CD14-positive monocyte (primary cell): ENCODE measurements at regions not wholly inside any gene's neighbourhood (a gene's known extent, or its start where the extent isn't known, plus 50 kb on each side); places are given as distances from the start of the nearest gene placed in this dataset.

Source experiments
- DNase-seq, 3 donors: peaks; one replicate each; pipeline ENCODE4 v3.0.0-alpha.2; 2011 to 2022
- H2AFZ ChIP-seq: 2 replicates; pipeline ENCODE4 v1.6.0; 2012; ENCODE audit warnings: mild to moderate bottlenecking, low read depth, low read length, inconsistent platforms; ENCODE audit not compliant: insufficient read depth, poor library complexity, severe bottlenecking
- H3K27ac ChIP-seq, 2 donors: 1 replicate in 1 of 2; 2 replicates in 1 of 2; pipeline ENCODE4 v1.5.1; 2012 to 2013; ENCODE audit warnings: low read length in 2 of 2, control low read depth in 1 of 2, inconsistent platforms in 1 of 2, low read depth in 1 of 2, mild to moderate bottlenecking in 1 of 2
- H3K27me3 ChIP-seq, 2 donors: one replicate each; pipeline versions ENCODE4 v1.6.0 to v1.6.1; 2011 to 2013; ENCODE audit warnings: low read length in 2 of 2; ENCODE audit not compliant: control insufficient read depth in 2 of 2, insufficient read depth in 2 of 2
- H3K36me3 ChIP-seq, 2 donors: replicated peaks in 1 of 2; 1 replicate in 1 of 2; 2 replicates in 1 of 2; pipeline versions ENCODE4 v1.5.1 to v1.6.1; 2012 to 2013; ENCODE audit warnings: low read length in 2 of 2, control low read depth in 1 of 2, inconsistent platforms in 1 of 2, mild to moderate bottlenecking in 1 of 2; ENCODE audit not compliant: insufficient read depth in 2 of 2, control insufficient read depth in 1 of 2
- H3K4me1 ChIP-seq, 2 donors: 1 replicate in 1 of 2; 2 replicates in 1 of 2; pipeline versions ENCODE4 v1.5.1 to v1.6.1; 2012 to 2013; ENCODE audit warnings: low read length in 2 of 2, control low read depth in 1 of 2, inconsistent platforms in 1 of 2, mild to moderate bottlenecking in 1 of 2, moderate library complexity in 1 of 2; ENCODE audit not compliant: insufficient read depth in 2 of 2, control insufficient read depth in 1 of 2
- H3K4me2 ChIP-seq: replicated peaks from 2 replicates; pipeline ENCODE3; 2012; ENCODE audit warnings: low read length, moderate library complexity, mild to moderate bottlenecking; ENCODE audit not compliant: poor library complexity, severe bottlenecking; ENCODE audit errors: extremely low read depth
- H3K4me3 ChIP-seq, 3 experiments: fragments of 200-600 bp in 1 of 3; sonication (generic) in 1 of 3; replicated peaks in 1 of 3; 1 replicate in 2 of 3; 2 replicates in 1 of 3; pipeline ENCODE4 v1.5.1; 2011 to 2013; ENCODE audit warnings: low read length in 3 of 3, mild to moderate bottlenecking in 3 of 3, control low read depth in 2 of 3, low read depth in 2 of 3, inconsistent platforms in 1 of 3, moderate library complexity in 1 of 3
- H3K79me2 ChIP-seq: 2 replicates; pipeline ENCODE4 v1.6.0; 2012; ENCODE audit warnings: mild to moderate bottlenecking, control low read depth, inconsistent platforms, low read length, moderate library complexity; ENCODE audit not compliant: insufficient read depth
- H3K9ac ChIP-seq: 2 replicates; pipeline ENCODE4 v1.6.0; 2017; ENCODE audit warnings: low read length, mild to moderate bottlenecking; ENCODE audit not compliant: insufficient read depth, poor library complexity, severe bottlenecking
- H3K9me3 ChIP-seq, 2 donors: replicated peaks in 1 of 2; 1 replicate in 1 of 2; 2 replicates in 1 of 2; pipeline versions ENCODE4 v1.5.1 to v1.6.1; 2012 to 2013; ENCODE audit warnings: low read length in 2 of 2, control low read depth in 1 of 2; ENCODE audit not compliant: control insufficient read depth in 1 of 2, insufficient read depth in 1 of 2
- H4K20me1 ChIP-seq: 2 replicates; pipeline ENCODE4 v1.6.0; 2012; ENCODE audit warnings: mild to moderate bottlenecking, low read length, control low read depth, moderate library complexity; ENCODE audit not compliant: insufficient read depth
- H3K27ac Mint-ChIP-seq, 7 donors: one replicate each; pipeline ENCODE4 v1.8.0; 2020; ENCODE audit warnings: mild to moderate bottlenecking in 7 of 7, mixed read lengths in 7 of 7, moderate library complexity in 6 of 7, inconsistent platforms in 2 of 7
- H3K27me3 Mint-ChIP-seq, 3 donors: one replicate each; pipeline ENCODE4 v1.8.0; 2021 to 2022; ENCODE audit warnings: low read depth in 3 of 3, mild to moderate bottlenecking in 3 of 3, mixed read lengths in 3 of 3, moderate library complexity in 3 of 3, inconsistent platforms in 1 of 3
- H3K36me3 Mint-ChIP-seq, 2 donors: one replicate each; pipeline ENCODE4 v1.8.0; 2020; ENCODE audit warnings: mixed read lengths in 2 of 2, inconsistent platforms in 1 of 2, mild to moderate bottlenecking in 1 of 2
- H3K4me1 Mint-ChIP-seq: one replicate; pipeline ENCODE4 v1.8.0; 2020; ENCODE audit warnings: mild to moderate bottlenecking, mixed read lengths
- H3K4me3 Mint-ChIP-seq, 2 donors: one replicate each; pipeline ENCODE4 v1.8.0; 2020; ENCODE audit warnings: mild to moderate bottlenecking in 2 of 2, mixed read lengths in 2 of 2, moderate library complexity in 1 of 2
- H3K9me3 Mint-ChIP-seq, 7 donors: one replicate each; pipeline ENCODE4 v1.8.0; 2020 to 2022; ENCODE audit warnings: mixed read lengths in 7 of 7, mild to moderate bottlenecking in 6 of 7, moderate library complexity in 6 of 7, inconsistent platforms in 2 of 7
- WGBS: methylation state at CpG from one replicate; pipeline ENCODE4 v1.1.5; 2013; ENCODE audit warnings: missing lambda C conversion rate; ENCODE audit not compliant: insufficient coverage; 5-methylcytosine and 5-hydroxymethylcytosine counted together
- intact Hi-C, 2 donors: fragments of 100-400 bp; cut with micrococcal nuclease; formaldehyde crosslinking; loops; one replicate each; pipeline versions ENCODE4 v1.15.0 to v1.15.1; 2023
- TF ChIP-seq, protein P1 (sequence below): fragments of 200-600 bp; IDR thresholded peaks from one replicate; pipeline ENCODE4 v1.8.0; 2022; ENCODE audit warnings: antibody characterized with exemption, mild to moderate bottlenecking

GRCh38 chr3:88621586-88621985 is 471.8 kb downstream of the C3orf38 start:
- no peak overlapping the region for H3K9ac ChIP-seq
- H3K4me2 ChIP-seq = no peak overlapping the region
- Mint-ChIP-seq H3K4me1 (peaks cover 2% of the 10 kb centered on the region), H3K4me3 (no peak overlapping the region), H3K27me3 (no peaks in the 10 kb centered on the region), H3K9me3 (peaks cover 0 to 3% (median 0%) of the 10 kb centered on the region in 7 donors), H3K27ac (no peak overlapping the region), H3K36me3 (no peaks in the 10 kb centered on the region)
- H3K27ac ChIP-seq = no peak overlapping the region
- no peaks in the 10 kb centered on the region for H3K79me2 ChIP-seq
- intact Hi-C loops = no loop called here
- H3K4me1 ChIP-seq = no peaks in the 10 kb centered on the region
- DNase-seq = no peak
- H2AFZ ChIP-seq = no peak overlapping the region
- no peaks in the 10 kb centered on the region for H3K27me3 ChIP-seq
- no CpG with 5 or more reads among the region's 2 CpGs for WGBS
- H3K9me3 ChIP-seq = no peaks in the 10 kb centered on the region
- no peaks in the 10 kb centered on the region for H4K20me1 ChIP-seq
- no peak overlapping the region for H3K4me3 ChIP-seq
- H3K36me3 ChIP-seq = no peaks in the 10 kb centered on the region
- TF ChIP-seq, protein P1, sequence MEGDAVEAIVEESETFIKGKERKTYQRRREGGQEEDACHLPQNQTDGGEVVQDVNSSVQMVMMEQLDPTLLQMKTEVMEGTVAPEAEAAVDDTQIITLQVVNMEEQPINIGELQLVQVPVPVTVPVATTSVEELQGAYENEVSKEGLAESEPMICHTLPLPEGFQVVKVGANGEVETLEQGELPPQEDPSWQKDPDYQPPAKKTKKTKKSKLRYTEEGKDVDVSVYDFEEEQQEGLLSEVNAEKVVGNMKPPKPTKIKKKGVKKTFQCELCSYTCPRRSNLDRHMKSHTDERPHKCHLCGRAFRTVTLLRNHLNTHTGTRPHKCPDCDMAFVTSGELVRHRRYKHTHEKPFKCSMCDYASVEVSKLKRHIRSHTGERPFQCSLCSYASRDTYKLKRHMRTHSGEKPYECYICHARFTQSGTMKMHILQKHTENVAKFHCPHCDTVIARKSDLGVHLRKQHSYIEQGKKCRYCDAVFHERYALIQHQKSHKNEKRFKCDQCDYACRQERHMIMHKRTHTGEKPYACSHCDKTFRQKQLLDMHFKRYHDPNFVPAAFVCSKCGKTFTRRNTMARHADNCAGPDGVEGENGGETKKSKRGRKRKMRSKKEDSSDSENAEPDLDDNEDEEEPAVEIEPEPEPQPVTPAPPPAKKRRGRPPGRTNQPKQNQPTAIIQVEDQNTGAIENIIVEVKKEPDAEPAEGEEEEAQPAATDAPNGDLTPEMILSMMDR = no peak

GRCh38 chr3:88623709-88624108 is 473.9 kb downstream of the C3orf38 start:
- no peak for DNase-seq
- intact Hi-C loops = no loop called here
- Histone ChIP-seq H4K20me1 (no peaks in the 10 kb centered on the region), H3K9me3 (peaks cover 0 to 6% of the 10 kb centered on the region in 2 donors), H3K27ac (no peak overlapping the region), H3K4me1 (no peaks in the 10 kb centered on the region), H3K79me2 (no peaks in the 10 kb centered on the region), H3K4me3 (no peak overlapping the region), H3K4me2 (no peak overlapping the region), H2AFZ (no peak overlapping the region), H3K36me3 (no peaks in the 10 kb centered on the region), H3K27me3 (no peaks in the 10 kb centered on the region), H3K9ac (no peak overlapping the region)
- Mint-ChIP-seq H3K36me3 (no peaks in the 10 kb centered on the region), H3K27ac (no peak overlapping the region), H3K27me3 (no peaks in the 10 kb centered on the region), H3K4me3 (no peak overlapping the region), H3K9me3 (peaks cover 0 to 4% (median 1%) of the 10 kb centered on the region in 7 donors), H3K4me1 (no peaks in the 10 kb centered on the region)
- TF ChIP-seq, protein P1 = no peak
